OCI-LY3 (cell line): ENCODE measurements at regions not wholly inside any gene's neighbourhood (a gene's known extent, or its start where the extent isn't known, plus 50 kb on each side); places are given as distances from the start of the nearest gene placed in this dataset.

ENCODE experiments used
- H2AFZ ChIP-seq: fragments of 200-600, 300-600 bp; shearing (Covaris generic); 2 replicates; pipeline ENCODE4 v1.6.0; 2014; ENCODE audit warnings: antibody characterized with exemption, low read depth, low read length
- H3K27ac ChIP-seq: fragments of 200-600, 300-600 bp; sonication (generic); 2 replicates; pipeline ENCODE4 v1.5.1; 2014; ENCODE audit warnings: mild to moderate bottlenecking, low read length, moderate library complexity, mixed read lengths
- H3K27me3 ChIP-seq: fragments of 200-600, 300-600 bp; sonication (generic); 2 replicates; pipeline ENCODE4 v1.6.1; 2014; ENCODE audit warnings: low read depth, low read length, mixed read lengths
- H3K36me3 ChIP-seq: fragments of 200-600, 300-600 bp; sonication (generic); replicated peaks from 2 replicates; pipeline ENCODE3; 2014; ENCODE audit warnings: low read depth, low read length, mixed read lengths
- H3K4me1 ChIP-seq: fragments of 300-600, 200-600 bp; sonication (generic); 2 replicates; pipeline ENCODE4 v1.6.1; 2014; ENCODE audit warnings: low read length, mixed read lengths
- H3K4me2 ChIP-seq: fragments of 200-600, 300-600 bp; sonication (generic); 2 replicates; pipeline ENCODE4 v1.6.1; 2014; ENCODE audit warnings: low read length, mixed read lengths
- H3K4me3 ChIP-seq: fragments of 300-600, 200-600 bp; sonication (generic); 2 replicates; pipeline ENCODE4 v1.5.1; 2014; ENCODE audit warnings: antibody characterized with exemption, mild to moderate bottlenecking, low read length, moderate library complexity
- H3K79me2 ChIP-seq: fragments of 300-600, 200-600 bp; shearing (Covaris generic); 2 replicates; pipeline ENCODE4 v1.6.1; 2014; ENCODE audit warnings: mild to moderate bottlenecking, low read length, mixed read lengths
- H3K9ac ChIP-seq: fragments of 300-600, 200-600 bp; shearing (Covaris generic); 2 replicates; pipeline ENCODE4 v1.6.0; 2014; ENCODE audit warnings: mild to moderate bottlenecking, low read length, moderate library complexity
- H3K9me3 ChIP-seq: fragments of 200-600, 300-600 bp; shearing (Covaris generic); 2 replicates; pipeline ENCODE4 v1.6.1; 2014; ENCODE audit warnings: low read length, mixed read lengths; ENCODE audit not compliant: insufficient read depth
- H4K20me1 ChIP-seq: fragments of 200-600, 300-600 bp; sonication (generic); 2 replicates; pipeline ENCODE4 v1.6.1; 2016; ENCODE audit warnings: low read length, mixed read lengths; ENCODE audit not compliant: insufficient read depth
- EZH2phosphoT487 ChIP-seq: fragments of 200-600 bp; shearing (Covaris generic); IDR thresholded peaks from 2 replicates; pipeline ENCODE4 v1.6.1; 2018; ENCODE audit warnings: antibody characterized with exemption, mixed run types, low read depth
- TF ChIP-seq, protein P1 (sequence below): fragments of 200-600, 300-600 bp; sonication (generic); IDR thresholded peaks from 2 replicates; pipeline ENCODE4 v1.5.1; 2014; ENCODE audit warnings: antibody characterized with exemption, low read length, low read depth

DNA sequence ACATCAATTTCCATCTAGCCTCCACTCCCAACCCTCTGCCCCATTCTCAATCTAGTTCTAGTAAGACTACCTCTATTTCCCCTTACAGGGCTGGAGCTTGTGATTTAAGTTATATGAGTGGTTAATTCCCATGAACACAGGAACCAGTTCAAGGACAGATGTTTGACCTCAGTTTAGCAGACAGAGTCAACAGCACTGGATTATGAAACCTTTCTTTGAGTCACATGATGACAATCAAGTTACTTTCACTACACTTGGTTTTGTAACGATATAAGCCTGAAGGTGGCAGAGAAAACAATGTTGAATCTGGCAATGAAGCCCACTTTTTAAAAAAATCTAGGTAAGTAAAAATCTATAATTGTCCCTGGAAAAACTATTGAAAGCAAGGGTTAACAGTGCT is 1646.2 kb upstream of the FLRT2 start:
- H3K27ac ChIP-seq, result no peak overlapping the region
- no peaks in the 10 kb centered on the region for H4K20me1 ChIP-seq
- no peak overlapping the region for H3K9ac ChIP-seq
- H3K9me3 ChIP-seq, result no peaks in the 10 kb centered on the region
- no peaks in the 10 kb centered on the region for H3K36me3 ChIP-seq
- no peak overlapping the region for H2AFZ ChIP-seq
- H3K4me1 ChIP-seq, result no peaks in the 10 kb centered on the region
- H3K4me3 ChIP-seq, result no peak overlapping the region
- no peaks in the 10 kb centered on the region for H3K27me3 ChIP-seq
- no peaks in the 10 kb centered on the region for H3K79me2 ChIP-seq
- TF ChIP-seq EZH2phosphoT487, result no peak
- TF ChIP-seq, protein P1, sequence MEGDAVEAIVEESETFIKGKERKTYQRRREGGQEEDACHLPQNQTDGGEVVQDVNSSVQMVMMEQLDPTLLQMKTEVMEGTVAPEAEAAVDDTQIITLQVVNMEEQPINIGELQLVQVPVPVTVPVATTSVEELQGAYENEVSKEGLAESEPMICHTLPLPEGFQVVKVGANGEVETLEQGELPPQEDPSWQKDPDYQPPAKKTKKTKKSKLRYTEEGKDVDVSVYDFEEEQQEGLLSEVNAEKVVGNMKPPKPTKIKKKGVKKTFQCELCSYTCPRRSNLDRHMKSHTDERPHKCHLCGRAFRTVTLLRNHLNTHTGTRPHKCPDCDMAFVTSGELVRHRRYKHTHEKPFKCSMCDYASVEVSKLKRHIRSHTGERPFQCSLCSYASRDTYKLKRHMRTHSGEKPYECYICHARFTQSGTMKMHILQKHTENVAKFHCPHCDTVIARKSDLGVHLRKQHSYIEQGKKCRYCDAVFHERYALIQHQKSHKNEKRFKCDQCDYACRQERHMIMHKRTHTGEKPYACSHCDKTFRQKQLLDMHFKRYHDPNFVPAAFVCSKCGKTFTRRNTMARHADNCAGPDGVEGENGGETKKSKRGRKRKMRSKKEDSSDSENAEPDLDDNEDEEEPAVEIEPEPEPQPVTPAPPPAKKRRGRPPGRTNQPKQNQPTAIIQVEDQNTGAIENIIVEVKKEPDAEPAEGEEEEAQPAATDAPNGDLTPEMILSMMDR, result no peak
- no peak overlapping the region for H3K4me2 ChIP-seq

DNA sequence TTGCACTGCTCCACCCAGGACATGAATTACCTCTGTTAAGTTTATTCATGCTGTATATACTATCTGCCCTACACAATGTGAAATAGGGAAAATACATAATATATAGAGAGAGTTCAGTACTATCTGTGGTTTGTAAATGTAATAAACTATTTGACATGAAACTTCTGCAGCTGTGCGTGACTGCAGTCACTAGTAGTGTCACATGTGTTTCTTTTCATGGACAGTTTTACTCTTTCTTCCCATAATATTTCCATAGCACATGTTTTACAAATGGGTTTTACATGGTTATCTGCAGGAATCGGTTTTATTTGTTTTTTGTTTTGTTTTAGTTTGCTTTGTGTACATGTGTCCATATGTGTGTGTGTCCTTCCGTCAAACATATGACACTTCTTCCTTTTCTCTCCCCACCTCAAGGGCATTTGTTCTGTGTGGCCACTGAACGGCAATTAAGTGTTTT is 1644.1 kb upstream of the FLRT2 start:
- no peak overlapping the region for H3K27ac ChIP-seq
- TF ChIP-seq EZH2phosphoT487, result no peak
- TF ChIP-seq, protein P1, result no peak
- no peaks in the 10 kb centered on the region for H4K20me1 ChIP-seq
- H3K9ac ChIP-seq, result no peak overlapping the region
- no peaks in the 10 kb centered on the region for H3K36me3 ChIP-seq
- no peaks in the 10 kb centered on the region for H3K9me3 ChIP-seq
- no peak overlapping the region for H2AFZ ChIP-seq
- H3K4me3 ChIP-seq, result no peak overlapping the region
- no peaks in the 10 kb centered on the region for H3K79me2 ChIP-seq
- H3K4me2 ChIP-seq, result no peak overlapping the region
- no peaks in the 10 kb centered on the region for H3K27me3 ChIP-seq
- H3K4me1 ChIP-seq, result no peaks in the 10 kb centered on the region

DNA sequence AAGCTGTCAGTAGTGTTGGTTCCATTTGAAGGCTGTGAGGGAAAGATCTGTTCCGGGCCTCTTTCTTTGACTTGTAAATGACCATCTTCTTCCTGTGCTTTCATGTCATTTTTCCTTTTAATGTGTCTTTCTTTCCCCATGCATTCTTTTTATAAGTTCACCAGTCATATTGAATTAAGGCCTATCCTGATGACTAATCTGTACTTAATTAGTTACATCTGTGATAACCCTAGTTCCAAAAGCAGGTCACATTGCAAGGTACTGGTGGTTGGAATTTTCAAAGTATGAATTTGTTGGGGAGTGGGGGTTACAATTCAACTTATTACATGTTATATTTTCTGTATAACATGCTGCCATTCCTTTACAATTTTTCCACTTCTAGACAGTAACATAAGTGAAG is 1642.1 kb upstream of the FLRT2 start:
- Histone ChIP-seq H3K4me2 (no peak overlapping the region), H4K20me1 (no peaks in the 10 kb centered on the region), H2AFZ (no peak overlapping the region), H3K4me1 (no peaks in the 10 kb centered on the region), H3K79me2 (no peaks in the 10 kb centered on the region), H3K27me3 (no peaks in the 10 kb centered on the region), H3K36me3 (no peaks in the 10 kb centered on the region), H3K9ac (no peak overlapping the region), H3K4me3 (no peak overlapping the region), H3K9me3 (no peaks in the 10 kb centered on the region), H3K27ac (no peak overlapping the region)
- no peak for TF ChIP-seq EZH2phosphoT487
- TF ChIP-seq, protein P1, result no peak

DNA sequence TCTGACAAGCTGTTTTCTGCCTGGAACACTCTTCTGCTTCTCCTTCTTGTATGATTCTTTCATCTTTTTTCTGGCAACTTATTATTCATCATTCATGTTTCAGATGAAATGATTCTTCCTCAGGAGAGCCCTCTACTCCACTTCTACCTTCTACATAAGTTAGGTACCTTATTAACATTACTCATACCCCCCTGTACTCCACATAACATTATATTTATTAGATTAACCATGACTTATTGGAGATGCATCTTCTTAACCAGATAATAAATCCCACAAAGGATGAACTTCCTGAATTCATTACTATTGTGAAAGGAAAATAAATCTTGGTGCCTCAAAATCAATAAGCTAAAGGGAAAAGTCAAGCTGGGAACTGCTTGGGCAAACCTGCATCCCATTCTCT is 1636.5 kb upstream of the FLRT2 start:
- Histone ChIP-seq H3K36me3 (no peaks in the 10 kb centered on the region), H3K79me2 (no peaks in the 10 kb centered on the region), H3K9me3 (no peaks in the 10 kb centered on the region), H3K9ac (no peak overlapping the region), H3K27me3 (no peaks in the 10 kb centered on the region), H4K20me1 (no peaks in the 10 kb centered on the region), H3K4me1 (no peaks in the 10 kb centered on the region), H3K27ac (no peak overlapping the region), H3K4me2 (no peak overlapping the region), H3K4me3 (no peak overlapping the region), H2AFZ (no peak overlapping the region)
- TF ChIP-seq, protein P1, result no peak
- TF ChIP-seq EZH2phosphoT487, result no peak
